Spleen (tissue), 7 donors: ENCODE measurements at regions not wholly inside any gene's neighbourhood (a gene's known extent, or its start where the extent isn't known, plus 50 kb on each side); places are given as distances from the start of the nearest gene placed in this dataset.

Experiments
- POLR2A ChIP-seq, 3 donors: fragments of 450-650 bp; IDR thresholded peaks; one replicate each; pipeline ENCODE4 v1.5.1; 2017; ENCODE audit warnings: antibody characterized with exemption in 3 of 3, mild to moderate bottlenecking in 1 of 3
- TF ChIP-seq, protein P1 (sequence below), 11 experiments: fragments of 200-600 bp in 7 of 11; fragments of 450-650 bp in 4 of 11; sonication (generic) in 4 of 11; IDR thresholded peaks in 8 of 11; conservative IDR thresholded peaks in 3 of 11; 1 replicate in 7 of 11; 2 replicates in 4 of 11; pipeline versions ENCODE4 v1.4.0 to v1.8.0; 2016 to 2021; ENCODE audit warnings: antibody characterized with exemption in 11 of 11, inconsistent platforms in 4 of 11, mild to moderate bottlenecking in 1 of 11
- donor health status: DM: no; HTN: no; CAD: no; lungs with moderate emphysema.
- donor health status: DM: no; HTN: no; CAD: no.
- donor health status: DM: no; HTN: no; CAD: no.

DNA sequence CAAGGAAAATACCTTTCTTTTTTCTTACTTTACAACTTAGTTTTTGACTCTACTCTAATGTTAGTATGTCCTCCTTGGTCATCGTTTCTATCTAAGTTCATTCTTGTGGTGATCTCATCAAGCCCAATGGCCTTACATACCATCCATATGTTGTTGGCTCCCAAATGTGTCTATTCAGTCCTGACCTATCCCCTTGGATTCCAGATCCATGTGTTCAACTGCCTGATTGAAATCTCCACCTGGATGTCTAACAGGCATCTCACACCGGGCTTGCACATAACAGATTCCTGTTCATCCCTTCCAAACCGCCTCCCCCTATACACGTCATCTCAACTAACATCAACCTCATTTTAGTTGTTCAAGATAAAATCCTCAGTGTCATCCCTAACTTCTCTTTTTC, 382.6 kb downstream of the SOX2 start:
- TF ChIP-seq, protein P1, sequence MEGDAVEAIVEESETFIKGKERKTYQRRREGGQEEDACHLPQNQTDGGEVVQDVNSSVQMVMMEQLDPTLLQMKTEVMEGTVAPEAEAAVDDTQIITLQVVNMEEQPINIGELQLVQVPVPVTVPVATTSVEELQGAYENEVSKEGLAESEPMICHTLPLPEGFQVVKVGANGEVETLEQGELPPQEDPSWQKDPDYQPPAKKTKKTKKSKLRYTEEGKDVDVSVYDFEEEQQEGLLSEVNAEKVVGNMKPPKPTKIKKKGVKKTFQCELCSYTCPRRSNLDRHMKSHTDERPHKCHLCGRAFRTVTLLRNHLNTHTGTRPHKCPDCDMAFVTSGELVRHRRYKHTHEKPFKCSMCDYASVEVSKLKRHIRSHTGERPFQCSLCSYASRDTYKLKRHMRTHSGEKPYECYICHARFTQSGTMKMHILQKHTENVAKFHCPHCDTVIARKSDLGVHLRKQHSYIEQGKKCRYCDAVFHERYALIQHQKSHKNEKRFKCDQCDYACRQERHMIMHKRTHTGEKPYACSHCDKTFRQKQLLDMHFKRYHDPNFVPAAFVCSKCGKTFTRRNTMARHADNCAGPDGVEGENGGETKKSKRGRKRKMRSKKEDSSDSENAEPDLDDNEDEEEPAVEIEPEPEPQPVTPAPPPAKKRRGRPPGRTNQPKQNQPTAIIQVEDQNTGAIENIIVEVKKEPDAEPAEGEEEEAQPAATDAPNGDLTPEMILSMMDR (IDR thresholded peaks at IDR 0.05 in 8 of 11, conservative IDR thresholded peaks at IDR 0.05 in 3 of 11) = no peak
- no peak for TF ChIP-seq POLR2A (IDR thresholded peaks at IDR 0.05)
